ENCODE measurements at regions not wholly inside any gene's neighbourhood (a gene's known extent, or its start where the extent isn't known, plus 50 kb on each side); places are given as distances from the start of the nearest gene placed in this dataset.
"Not testable (repeated sequence)": the region's sequence is repeated elsewhere in the genome, so short reads cannot be mapped to it uniquely, and the experiment has no call there.

- no peak for DNase-seq
Observed at GRCh38 chr10:53521046-53521445, 748.5 kb upstream of the MBL2 start.

GRCh38 chr10:53508197-53508596 is 735.6 kb upstream of the MBL2 start:
- DNase-seq: no peak

GRCh38 chr10:53504492-53504891 is 731.9 kb upstream of the MBL2 start:
- DNase-seq: not testable (repeated sequence)

- no peak for DNase-seq
Observed at GRCh38 chr10:53491774-53492173, 719.2 kb upstream of the MBL2 start.

GRCh38 chr10:53490553-53490952 is 718.0 kb upstream of the MBL2 start:
- DNase-seq: no peak

- DNase-seq: no peak
Observed at GRCh38 chr10:53489335-53490182, 717.0 kb upstream of the MBL2 start.

- no peak for DNase-seq
Observed at GRCh38 chr10:53487019-53487983, 714.7 kb upstream of the MBL2 start.

GRCh38 chr10:53485422-53485821 is 712.8 kb upstream of the MBL2 start:
- not testable (repeated sequence) for DNase-seq

- DNase-seq: no peak
Observed at GRCh38 chr10:53479365-53479764, 706.8 kb upstream of the MBL2 start.

- DNase-seq: no peak
Observed at GRCh38 chr10:53477313-53477675, 704.7 kb upstream of the MBL2 start.

GRCh38 chr10:53476650-53477312 is 704.2 kb upstream of the MBL2 start:
- DNase-seq: no peak

- DNase-seq: no peak
Observed at GRCh38 chr10:53469383-53469782, 696.8 kb upstream of the MBL2 start.

- no peak for DNase-seq
Observed at GRCh38 chr10:53463539-53463938, 691.0 kb upstream of the MBL2 start.

- no peak for DNase-seq
Observed at GRCh38 chr10:53458007-53458406, 685.4 kb upstream of the MBL2 start.

GRCh38 chr10:53453196-53453595 is 680.6 kb upstream of the MBL2 start:
- no peak for DNase-seq

- DNase-seq: no peak
Observed at GRCh38 chr10:53447576-53447975, 675.0 kb upstream of the MBL2 start.

- no peak for DNase-seq
Observed at GRCh38 chr10:53441843-53442242, 669.3 kb upstream of the MBL2 start.

- DNase-seq: no peak
Observed at GRCh38 chr10:53440601-53441000, 668.0 kb upstream of the MBL2 start.

- not testable (repeated sequence) for DNase-seq
Observed at GRCh38 chr10:53439075-53439474, 666.5 kb upstream of the MBL2 start.

- DNase-seq: no peak
Observed at GRCh38 chr10:53434413-53434812, 661.8 kb upstream of the MBL2 start.

- no peak for DNase-seq
Observed at GRCh38 chr10:53432035-53432434, 659.5 kb upstream of the MBL2 start.

GRCh38 chr10:53430974-53431373 is 658.4 kb upstream of the MBL2 start:
- no peak for DNase-seq

All from NCI-H446 (cell line).